Stomach (tissue), 4 donors: ENCODE measurements at regions not wholly inside any gene's neighbourhood (a gene's known extent, or its start where the extent isn't known, plus 50 kb on each side); places are given as distances from the start of the nearest gene placed in this dataset.
"Not testable (repeated sequence)": the region's sequence is repeated elsewhere in the genome, so short reads cannot be mapped to it uniquely, and the experiment has no call there.

ENCODE experiments used
- EP300 ChIP-seq: sonication (generic); formaldehyde crosslinking; IDR thresholded peaks from one replicate; pipeline ENCODE4 v1.6.1; 2017; ENCODE audit warnings: antibody characterized with exemption
- TF ChIP-seq, protein P1 (sequence below), 7 experiments: fragments of 450-650 bp in 4 of 7; fragments of 200-600 bp in 3 of 7; sonication (generic) in 3 of 7; IDR thresholded peaks; one replicate each; pipeline ENCODE4 v1.5.1; 2016 to 2019; ENCODE audit warnings: antibody characterized with exemption in 7 of 7, control low read depth in 2 of 7, mild to moderate bottlenecking in 1 of 7

- not testable (repeated sequence) for TF ChIP-seq EP300
- TF ChIP-seq, protein P1, sequence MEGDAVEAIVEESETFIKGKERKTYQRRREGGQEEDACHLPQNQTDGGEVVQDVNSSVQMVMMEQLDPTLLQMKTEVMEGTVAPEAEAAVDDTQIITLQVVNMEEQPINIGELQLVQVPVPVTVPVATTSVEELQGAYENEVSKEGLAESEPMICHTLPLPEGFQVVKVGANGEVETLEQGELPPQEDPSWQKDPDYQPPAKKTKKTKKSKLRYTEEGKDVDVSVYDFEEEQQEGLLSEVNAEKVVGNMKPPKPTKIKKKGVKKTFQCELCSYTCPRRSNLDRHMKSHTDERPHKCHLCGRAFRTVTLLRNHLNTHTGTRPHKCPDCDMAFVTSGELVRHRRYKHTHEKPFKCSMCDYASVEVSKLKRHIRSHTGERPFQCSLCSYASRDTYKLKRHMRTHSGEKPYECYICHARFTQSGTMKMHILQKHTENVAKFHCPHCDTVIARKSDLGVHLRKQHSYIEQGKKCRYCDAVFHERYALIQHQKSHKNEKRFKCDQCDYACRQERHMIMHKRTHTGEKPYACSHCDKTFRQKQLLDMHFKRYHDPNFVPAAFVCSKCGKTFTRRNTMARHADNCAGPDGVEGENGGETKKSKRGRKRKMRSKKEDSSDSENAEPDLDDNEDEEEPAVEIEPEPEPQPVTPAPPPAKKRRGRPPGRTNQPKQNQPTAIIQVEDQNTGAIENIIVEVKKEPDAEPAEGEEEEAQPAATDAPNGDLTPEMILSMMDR (IDR thresholded peaks at IDR 0.05), result not testable (repeated sequence)
Observed at GRCh38 chr7:76918619-76919018, 113.5 kb downstream of the SPDYE17 start.
